ENCODE measurements at regions not wholly inside any gene's neighbourhood (a gene's known extent, or its start where the extent isn't known, plus 50 kb on each side); places are given as distances from the start of the nearest gene placed in this dataset.

DNA sequence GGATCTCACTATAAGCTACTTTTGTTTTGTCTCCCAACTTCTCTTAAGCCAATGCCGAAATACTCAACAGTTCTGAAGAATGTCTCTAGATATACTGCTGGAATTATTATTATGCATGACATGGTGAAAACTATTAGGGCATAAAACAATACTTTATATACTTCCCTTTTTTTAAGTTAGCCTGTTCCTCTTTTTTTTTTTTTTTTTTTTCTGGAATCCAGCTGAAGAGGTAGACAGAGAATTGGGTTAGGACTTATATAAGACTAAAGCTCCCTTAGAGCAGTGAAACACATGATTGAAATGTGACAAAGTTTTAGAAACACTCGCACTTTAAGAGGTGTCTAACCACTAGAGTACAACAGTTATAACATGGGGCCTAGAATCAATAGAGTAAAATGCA, 850.9 kb upstream of the PCDH9 start:
- H3K9me3 ChIP-seq: no peaks in the 10 kb centered on the region
- intact Hi-C loops (cut with DNase I): no loop called here
- H3K4me1 ChIP-seq (replicated peaks): no peaks in the 10 kb centered on the region
- H3K36me3 ChIP-seq: no peaks in the 10 kb centered on the region
- no peak overlapping the region for H3K27ac ChIP-seq
- DNase-seq (ENCODE audit: low spot score): no peak
- TF ChIP-seq POLR2A (IDR thresholded peaks at IDR 0.05) (no peak), POLR2AphosphoS5 (IDR thresholded peaks at IDR 0.05) (no peak)
- TF ChIP-seq, protein P1, sequence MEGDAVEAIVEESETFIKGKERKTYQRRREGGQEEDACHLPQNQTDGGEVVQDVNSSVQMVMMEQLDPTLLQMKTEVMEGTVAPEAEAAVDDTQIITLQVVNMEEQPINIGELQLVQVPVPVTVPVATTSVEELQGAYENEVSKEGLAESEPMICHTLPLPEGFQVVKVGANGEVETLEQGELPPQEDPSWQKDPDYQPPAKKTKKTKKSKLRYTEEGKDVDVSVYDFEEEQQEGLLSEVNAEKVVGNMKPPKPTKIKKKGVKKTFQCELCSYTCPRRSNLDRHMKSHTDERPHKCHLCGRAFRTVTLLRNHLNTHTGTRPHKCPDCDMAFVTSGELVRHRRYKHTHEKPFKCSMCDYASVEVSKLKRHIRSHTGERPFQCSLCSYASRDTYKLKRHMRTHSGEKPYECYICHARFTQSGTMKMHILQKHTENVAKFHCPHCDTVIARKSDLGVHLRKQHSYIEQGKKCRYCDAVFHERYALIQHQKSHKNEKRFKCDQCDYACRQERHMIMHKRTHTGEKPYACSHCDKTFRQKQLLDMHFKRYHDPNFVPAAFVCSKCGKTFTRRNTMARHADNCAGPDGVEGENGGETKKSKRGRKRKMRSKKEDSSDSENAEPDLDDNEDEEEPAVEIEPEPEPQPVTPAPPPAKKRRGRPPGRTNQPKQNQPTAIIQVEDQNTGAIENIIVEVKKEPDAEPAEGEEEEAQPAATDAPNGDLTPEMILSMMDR (IDR thresholded peaks at IDR 0.05): no peak
- 87% methylated on average over 2 of the region's 2 CpGs for WGBS
- no peaks in the 10 kb centered on the region for H3K27me3 ChIP-seq (replicated peaks; ENCODE audit: insufficient read depth)
- no peak overlapping the region for H3K4me3 ChIP-seq

DNA sequence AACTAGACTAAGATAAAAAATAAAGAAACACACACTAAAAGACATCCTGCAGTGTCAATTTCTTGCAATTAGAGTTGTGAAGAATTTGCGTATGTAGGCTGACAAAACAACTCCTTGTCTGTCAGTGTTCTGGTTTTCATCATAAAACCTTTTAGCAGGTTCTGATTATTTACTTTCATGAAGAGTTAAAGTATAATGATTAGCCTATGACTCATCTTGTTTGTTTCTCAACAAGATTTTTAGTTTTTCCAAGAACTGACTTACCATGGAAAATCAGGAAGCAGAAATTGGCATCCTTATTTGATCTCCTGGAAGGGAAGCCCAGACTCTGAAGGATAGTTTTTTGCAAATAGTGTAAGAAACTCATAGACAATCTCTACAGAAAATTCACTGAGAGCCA, 848.7 kb upstream of the PCDH9 start:
- intact Hi-C loops (cut with DNase I): no loop called here
- Histone ChIP-seq H3K4me3 (no peak overlapping the region), H3K9me3 (no peaks in the 10 kb centered on the region), H3K27ac (no peak overlapping the region), H3K27me3 (replicated peaks; ENCODE audit: insufficient read depth) (no peaks in the 10 kb centered on the region), H3K36me3 (no peaks in the 10 kb centered on the region), H3K4me1 (replicated peaks) (no peaks in the 10 kb centered on the region)
- 71% methylated on average over 1 of the region's 1 CpG for WGBS
- DNase-seq (ENCODE audit: low spot score): no peak
- TF ChIP-seq POLR2AphosphoS5 (IDR thresholded peaks at IDR 0.05): no peak
- TF ChIP-seq, protein P1 (IDR thresholded peaks at IDR 0.05): no peak

DNA sequence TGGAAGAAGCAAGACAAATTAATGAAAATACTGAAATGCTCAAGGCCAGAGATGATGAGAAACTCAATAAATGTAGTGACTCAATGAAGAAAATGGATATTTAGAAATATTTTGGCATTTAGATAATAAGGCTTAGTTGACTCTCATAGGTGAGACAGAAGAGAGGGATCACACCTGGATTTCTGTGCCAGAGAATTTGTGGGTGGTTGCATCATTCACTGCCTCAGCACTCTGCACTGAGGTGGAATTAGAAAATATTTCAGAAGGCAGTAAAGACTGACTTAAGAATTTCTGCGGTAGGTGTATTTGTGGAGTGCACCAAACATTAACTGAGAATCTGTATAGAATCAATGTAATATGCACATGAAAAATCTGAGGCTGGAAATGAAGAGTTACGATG, 848.3 kb upstream of the PCDH9 start:
- Histone ChIP-seq H3K4me3 (no peak overlapping the region), H3K27ac (no peak overlapping the region), H3K36me3 (no peaks in the 10 kb centered on the region), H3K9me3 (no peaks in the 10 kb centered on the region), H3K4me1 (replicated peaks) (no peaks in the 10 kb centered on the region), H3K27me3 (replicated peaks; ENCODE audit: insufficient read depth) (no peaks in the 10 kb centered on the region)
- intact Hi-C loops (cut with DNase I): no loop called here
- WGBS: 90% methylated on average over 2 of the region's 2 CpGs
- no peak for DNase-seq (ENCODE audit: low spot score)
- TF ChIP-seq POLR2A (IDR thresholded peaks at IDR 0.05) (no peak), POLR2AphosphoS5 (IDR thresholded peaks at IDR 0.05) (no peak)
- TF ChIP-seq, protein P1 (IDR thresholded peaks at IDR 0.05): no peak

DNA sequence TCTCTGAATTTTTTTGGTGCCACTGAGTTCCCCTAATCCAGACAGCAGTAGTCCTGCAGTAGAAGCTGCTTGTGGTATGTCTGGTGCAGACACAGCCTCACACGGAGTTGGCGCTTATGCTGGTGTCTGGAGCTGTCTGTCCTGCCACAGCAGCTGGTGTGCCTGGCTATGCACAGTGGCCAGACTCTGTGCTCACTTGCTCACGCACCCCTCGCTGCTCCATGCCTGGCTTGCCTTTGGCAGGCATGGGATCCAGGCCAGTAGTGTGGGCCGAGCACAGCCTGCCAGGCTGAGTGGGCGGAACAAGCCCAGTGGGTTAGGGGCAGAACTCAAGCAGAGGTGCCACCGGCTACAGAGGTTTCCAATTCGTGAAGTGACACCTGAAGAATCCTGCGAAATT, 845.9 kb upstream of the PCDH9 start:
- intact Hi-C loops (cut with DNase I): no loop called here
- no peaks in the 10 kb centered on the region for H3K36me3 ChIP-seq
- TF ChIP-seq, protein P1 (IDR thresholded peaks at IDR 0.05): no peak
- TF ChIP-seq POLR2AphosphoS5 (IDR thresholded peaks at IDR 0.05) (no peak), POLR2A (IDR thresholded peaks at IDR 0.05) (no peak)
- no peaks in the 10 kb centered on the region for H3K4me1 ChIP-seq (replicated peaks)
- no peaks in the 10 kb centered on the region for H3K9me3 ChIP-seq
- H3K4me3 ChIP-seq: no peak overlapping the region
- no peaks in the 10 kb centered on the region for H3K27me3 ChIP-seq (replicated peaks; ENCODE audit: insufficient read depth)
- no peak overlapping the region for H3K27ac ChIP-seq
- WGBS: 90% methylated on average over 9 of the region's 9 CpGs
- DNase-seq (ENCODE audit: low spot score): no peak

DNA sequence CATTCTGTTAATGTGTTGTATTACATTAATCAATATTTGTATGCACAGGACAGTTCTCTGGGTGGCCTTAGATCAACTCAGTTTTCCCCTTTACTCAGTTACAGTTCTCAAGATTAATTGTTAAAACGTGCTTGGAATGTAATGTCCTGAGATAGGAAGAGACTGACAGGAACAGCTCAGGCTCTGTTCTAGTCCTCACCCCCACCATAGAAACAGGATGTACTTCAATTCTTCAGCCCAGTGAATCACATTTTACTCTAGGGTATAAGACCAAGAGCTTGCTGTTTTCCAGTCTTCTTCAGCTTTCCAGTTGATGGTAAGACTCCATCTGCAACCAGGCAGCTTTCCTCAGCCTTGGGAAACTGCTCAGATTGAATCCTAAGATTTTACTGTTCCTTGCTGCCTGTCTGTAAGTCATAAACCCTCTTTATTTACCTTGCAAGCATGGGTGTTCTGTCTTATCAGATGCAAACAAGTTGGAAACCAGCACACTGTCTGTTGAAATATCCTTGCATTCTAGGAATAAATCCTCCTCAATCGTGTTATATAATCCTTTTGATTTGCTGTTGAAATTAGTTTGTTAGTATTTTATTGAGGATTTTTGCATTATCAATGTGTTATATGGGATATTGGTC, 836.9 kb upstream of the PCDH9 start:
- 19% methylated on average over 2 of the region's 2 CpGs for WGBS
- no peak overlapping the region for H3K27ac ChIP-seq
- no peaks in the 10 kb centered on the region for H3K9me3 ChIP-seq
- no peaks in the 10 kb centered on the region for H3K27me3 ChIP-seq (replicated peaks; ENCODE audit: insufficient read depth)
- intact Hi-C loops (cut with DNase I): no loop called here
- H3K4me3 ChIP-seq: no peak overlapping the region
- TF ChIP-seq POLR2AphosphoS5 (IDR thresholded peaks at IDR 0.05) (peak; percentile 53), POLR2A (IDR thresholded peaks at IDR 0.05) (no peak)
- TF ChIP-seq, protein P1 (IDR thresholded peaks at IDR 0.05): no peak
- no peaks in the 10 kb centered on the region for H3K4me1 ChIP-seq (replicated peaks)
- DNase-seq (ENCODE audit: low spot score): no peak
- no peaks in the 10 kb centered on the region for H3K36me3 ChIP-seq
